ENCODE measurements at regions not wholly inside any gene's neighbourhood (a gene's known extent, or its start where the extent isn't known, plus 50 kb on each side); places are given as distances from the start of the nearest gene placed in this dataset.

GRCh38 chr14:55734731-55735130 is 154.7 kb downstream of the KTN1 start:
- DNase-seq: no peak

- no peak for DNase-seq
These were observed 160.1 kb downstream of the KTN1 start for GRCh38 chr14:55739967-55740648.

- DNase-seq: no peak
These were observed 160.6 kb downstream of the KTN1 start for GRCh38 chr14:55740649-55740989.

- no peak for DNase-seq
These were observed 161.2 kb downstream of the KTN1 start for GRCh38 chr14:55741240-55741639.

- DNase-seq: no peak
These were observed 163.5 kb downstream of the KTN1 start for GRCh38 chr14:55743551-55743950.

- DNase-seq: no peak
These were observed 164.3 kb downstream of the KTN1 start for GRCh38 chr14:55744321-55744720.

GRCh38 chr14:55745906-55746305 is 165.9 kb downstream of the KTN1 start:
- no peak for DNase-seq

- no peak for DNase-seq
These were observed 166.6 kb downstream of the KTN1 start for GRCh38 chr14:55746558-55746957.

GRCh38 chr14:55747186-55747585 is 167.2 kb downstream of the KTN1 start:
- DNase-seq: no peak

GRCh38 chr14:55749201-55749812 is 169.3 kb downstream of the KTN1 start:
- DNase-seq: no peak

- DNase-seq: no peak
These were observed 169.9 kb downstream of the KTN1 start for GRCh38 chr14:55749946-55750345.

- DNase-seq: no peak
These were observed 172.8 kb downstream of the KTN1 start for GRCh38 chr14:55752580-55753390.

- DNase-seq: no peak
These were observed 174.5 kb downstream of the KTN1 start for GRCh38 chr14:55754471-55754870.

GRCh38 chr14:55754871-55755270 is 174.9 kb downstream of the KTN1 start:
- no peak for DNase-seq

GRCh38 chr14:55756078-55756477 is 176.1 kb downstream of the KTN1 start:
- DNase-seq: no peak

GRCh38 chr14:55756557-55756956 is 176.6 kb downstream of the KTN1 start:
- no peak for DNase-seq

- no peak for DNase-seq
These were observed 178.8 kb downstream of the KTN1 start for GRCh38 chr14:55758796-55759195.

- no peak for DNase-seq
These were observed 181.0 kb downstream of the KTN1 start for GRCh38 chr14:55760789-55761566.

GRCh38 chr14:55761651-55762050 is 181.6 kb downstream of the KTN1 start:
- DNase-seq: no peak

- DNase-seq: no peak
These were observed 182.7 kb downstream of the KTN1 start for GRCh38 chr14:55762595-55763232.

GRCh38 chr14:55764784-55765183 is 184.8 kb downstream of the KTN1 start:
- DNase-seq: no peak

- DNase-seq: no peak
These were observed 186.1 kb downstream of the KTN1 start for GRCh38 chr14:55766071-55766470.

GRCh38 chr14:55767286-55767685 is 187.3 kb downstream of the KTN1 start:
- DNase-seq: no peak
